ENCODE measurements at regions not wholly inside any gene's neighbourhood (a gene's known extent, or its start where the extent isn't known, plus 50 kb on each side); places are given as distances from the start of the nearest gene placed in this dataset.

DNA sequence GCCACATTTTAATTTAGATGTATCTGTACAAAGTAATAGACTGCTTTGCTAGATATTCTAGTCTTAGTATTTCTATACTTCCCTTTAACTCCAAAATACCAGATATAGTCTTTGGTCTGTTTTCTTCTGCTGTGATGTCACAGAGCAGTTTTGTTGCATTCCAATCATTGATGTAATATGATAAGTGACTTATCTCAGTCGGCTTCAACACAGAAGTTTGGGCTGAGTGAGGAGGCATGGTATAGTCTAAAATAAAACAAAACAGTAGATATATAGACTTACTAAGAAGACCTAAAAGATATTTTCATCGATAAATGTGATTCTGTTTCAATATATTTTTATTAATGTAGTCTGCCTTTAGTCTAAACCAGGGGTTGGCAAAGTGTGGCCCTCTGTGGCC is 169.9 kb downstream of the DCK start:
- Histone ChIP-seq H3K27ac (no peak overlapping the region), H3K27me3 (no peaks in the 10 kb centered on the region), H3K4me3 (no peak overlapping the region), H3K36me3 (no peaks in the 10 kb centered on the region), H3K9me3 (no peaks in the 10 kb centered on the region), H3K4me1 (no peaks in the 10 kb centered on the region)
- DNase-seq: no peak
- 62 to 78% methylated on average over 2 of the region's 2 CpGs for WGBS, 2 donors
- intact Hi-C loops (cut with DNase I): no loop called here
- TF ChIP-seq POLR2AphosphoS5 (IDR thresholded peaks at IDR 0.05) (no peak), POLR2A (IDR thresholded peaks at IDR 0.05) (no peak), EP300 (IDR thresholded peaks at IDR 0.05) (no peak)
- TF ChIP-seq, protein P1, sequence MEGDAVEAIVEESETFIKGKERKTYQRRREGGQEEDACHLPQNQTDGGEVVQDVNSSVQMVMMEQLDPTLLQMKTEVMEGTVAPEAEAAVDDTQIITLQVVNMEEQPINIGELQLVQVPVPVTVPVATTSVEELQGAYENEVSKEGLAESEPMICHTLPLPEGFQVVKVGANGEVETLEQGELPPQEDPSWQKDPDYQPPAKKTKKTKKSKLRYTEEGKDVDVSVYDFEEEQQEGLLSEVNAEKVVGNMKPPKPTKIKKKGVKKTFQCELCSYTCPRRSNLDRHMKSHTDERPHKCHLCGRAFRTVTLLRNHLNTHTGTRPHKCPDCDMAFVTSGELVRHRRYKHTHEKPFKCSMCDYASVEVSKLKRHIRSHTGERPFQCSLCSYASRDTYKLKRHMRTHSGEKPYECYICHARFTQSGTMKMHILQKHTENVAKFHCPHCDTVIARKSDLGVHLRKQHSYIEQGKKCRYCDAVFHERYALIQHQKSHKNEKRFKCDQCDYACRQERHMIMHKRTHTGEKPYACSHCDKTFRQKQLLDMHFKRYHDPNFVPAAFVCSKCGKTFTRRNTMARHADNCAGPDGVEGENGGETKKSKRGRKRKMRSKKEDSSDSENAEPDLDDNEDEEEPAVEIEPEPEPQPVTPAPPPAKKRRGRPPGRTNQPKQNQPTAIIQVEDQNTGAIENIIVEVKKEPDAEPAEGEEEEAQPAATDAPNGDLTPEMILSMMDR (IDR thresholded peaks at IDR 0.05): no peak

DNA sequence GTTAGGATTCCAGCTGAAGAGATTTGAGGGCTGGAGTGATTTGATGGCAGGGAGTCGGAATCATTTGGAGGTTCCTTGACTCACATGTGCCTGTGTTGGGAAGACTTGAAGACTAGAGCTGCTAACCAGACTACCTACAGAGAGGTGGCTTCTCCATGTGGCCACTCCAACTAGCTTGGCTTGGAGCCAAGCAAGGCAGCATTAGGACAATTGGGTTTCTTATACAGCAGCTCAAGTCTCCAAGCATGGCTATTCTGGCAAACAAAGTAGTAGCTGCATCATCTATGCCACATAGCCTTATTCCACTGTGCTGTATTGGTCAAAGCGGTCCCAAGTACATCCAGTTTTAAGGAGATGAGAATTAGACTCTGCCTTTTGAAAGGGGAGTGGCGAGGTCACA is 171.7 kb upstream of the SLC4A4 start:
- intact Hi-C loops (cut with DNase I): no loop called here
- Histone ChIP-seq H3K27me3 (no peaks in the 10 kb centered on the region), H3K4me3 (no peak overlapping the region), H3K4me1 (no peaks in the 10 kb centered on the region), H3K27ac (no peak overlapping the region), H3K36me3 (no peaks in the 10 kb centered on the region), H3K9me3 (no peaks in the 10 kb centered on the region)
- TF ChIP-seq EP300 (IDR thresholded peaks at IDR 0.05) (no peak), POLR2AphosphoS5 (IDR thresholded peaks at IDR 0.05) (no peak), POLR2A (IDR thresholded peaks at IDR 0.05) (no peak)
- TF ChIP-seq, protein P1 (IDR thresholded peaks at IDR 0.05): no peak
- WGBS, 2 donors: 89 to 93% methylated on average over 3 of the region's 3 CpGs
- DNase-seq: no peak

DNA sequence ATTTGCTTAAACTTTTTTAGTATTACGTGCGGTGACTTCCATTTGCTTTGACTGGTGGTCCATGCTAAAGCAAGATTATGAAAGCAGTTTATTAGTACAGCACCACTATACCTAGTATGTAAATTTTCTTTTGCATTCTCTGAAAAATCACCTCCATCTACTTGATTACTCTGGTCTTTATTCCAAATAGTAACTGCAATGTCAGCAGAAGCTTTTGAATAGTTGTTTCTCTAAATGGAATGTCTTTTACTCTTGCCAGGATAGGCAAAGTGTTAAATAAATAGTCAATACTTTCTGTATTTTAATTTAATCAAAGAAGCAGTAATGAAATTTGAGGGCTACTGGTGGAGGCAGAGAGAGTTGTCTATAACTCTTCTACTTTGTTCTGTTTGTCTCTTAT is 167.2 kb upstream of the SLC4A4 start:
- DNase-seq: no peak
- intact Hi-C loops (cut with DNase I): no loop called here
- Histone ChIP-seq H3K27me3 (no peaks in the 10 kb centered on the region), H3K9me3 (no peaks in the 10 kb centered on the region), H3K27ac (no peak overlapping the region), H3K4me1 (no peaks in the 10 kb centered on the region), H3K36me3 (no peaks in the 10 kb centered on the region), H3K4me3 (no peak overlapping the region)
- TF ChIP-seq EP300 (IDR thresholded peaks at IDR 0.05) (no peak), POLR2A (IDR thresholded peaks at IDR 0.05) (no peak), POLR2AphosphoS5 (IDR thresholded peaks at IDR 0.05) (no peak)
- TF ChIP-seq, protein P1 (IDR thresholded peaks at IDR 0.05): no peak
- WGBS, 2 donors: 96 to 97% methylated on average over 2 of the region's 2 CpGs

DNA sequence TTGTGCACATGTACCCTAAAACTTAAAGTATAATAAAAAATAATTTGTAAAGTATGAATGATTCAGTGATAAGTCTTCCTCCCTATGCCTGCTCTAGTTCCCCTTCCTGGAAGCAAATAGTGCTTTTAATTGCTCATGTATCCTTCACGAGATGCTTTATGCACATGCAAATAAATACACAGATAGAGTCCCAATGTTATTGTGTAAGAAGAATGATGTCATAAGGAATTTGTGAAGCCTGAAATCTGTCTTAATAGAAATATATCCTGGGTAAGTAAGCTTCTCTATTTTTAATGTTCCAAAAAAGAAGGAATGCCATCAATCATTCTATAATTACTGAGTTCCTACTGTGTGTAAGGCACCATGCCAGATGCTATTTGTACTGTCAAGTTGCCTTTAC is 157.5 kb upstream of the SLC4A4 start:
- H3K9me3 ChIP-seq: no peaks in the 10 kb centered on the region
- TF ChIP-seq, protein P1 (IDR thresholded peaks at IDR 0.05): no peak
- TF ChIP-seq POLR2AphosphoS5 (IDR thresholded peaks at IDR 0.05) (no peak), POLR2A (IDR thresholded peaks at IDR 0.05) (no peak), EP300 (IDR thresholded peaks at IDR 0.05) (no peak)
- H3K27ac ChIP-seq: no peak overlapping the region
- WGBS, 2 donors: 67 to 75% methylated on average over 1 of the region's 1 CpG
- peaks cover 0 to 5% (median 0%) of the 10 kb centered on the region in 4 donors for H3K4me1 ChIP-seq
- no peak overlapping the region for H3K4me3 ChIP-seq
- H3K36me3 ChIP-seq: no peaks in the 10 kb centered on the region
- intact Hi-C loops (cut with DNase I): no loop called here
- no peak for DNase-seq
- no peaks in the 10 kb centered on the region for H3K27me3 ChIP-seq

DNA sequence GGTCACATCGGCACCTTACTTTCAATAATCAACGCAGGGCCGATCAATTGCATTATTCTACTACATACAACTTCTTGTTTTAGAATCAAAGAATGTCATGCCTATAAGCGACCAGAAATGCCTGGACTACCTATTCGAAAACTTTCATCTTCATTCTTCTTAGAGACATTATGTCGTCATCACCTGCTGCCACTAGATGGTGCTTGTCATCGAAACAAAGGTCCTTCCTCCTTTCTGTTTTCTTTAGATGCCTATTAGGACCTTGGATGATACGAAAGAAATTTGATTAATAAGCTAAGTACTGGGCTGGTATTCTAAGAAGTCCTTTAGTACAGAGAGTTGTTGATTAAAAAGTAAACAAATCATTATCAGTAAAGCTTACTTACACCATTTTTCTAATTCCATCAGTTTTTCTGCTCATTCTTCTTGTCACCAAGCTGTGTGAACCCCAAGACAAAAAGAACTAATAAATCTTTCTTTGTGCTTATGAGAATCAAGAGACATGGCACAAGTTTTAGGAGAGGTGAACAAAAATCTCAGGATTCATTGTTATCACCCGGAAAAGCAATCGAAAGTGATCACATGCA is 154.5 kb upstream of the SLC4A4 start:
- intact Hi-C loops (cut with DNase I): no loop called here
- DNase-seq: no peak
- H3K27ac ChIP-seq: no peak overlapping the region
- 23 to 29% methylated on average over 10 of the region's 10 CpGs for WGBS, 2 donors
- no peak overlapping the region for H3K4me3 ChIP-seq
- H3K9me3 ChIP-seq: no peaks in the 10 kb centered on the region
- peaks cover 0 to 6% (median 0%) of the 10 kb centered on the region in 3 donors for H3K27me3 ChIP-seq
- peaks cover 0 to 12% (median 7%) of the 10 kb centered on the region in 4 donors for H3K4me1 ChIP-seq
- TF ChIP-seq POLR2AphosphoS5 (IDR thresholded peaks at IDR 0.05): no peak
- TF ChIP-seq, protein P1 (IDR thresholded peaks at IDR 0.05): peak in 3 of 4 experiments; percentile 35 to 57 (median 43)
- no peaks in the 10 kb centered on the region for H3K36me3 ChIP-seq
